ENCODE measurements at regions not wholly inside any gene's neighbourhood (a gene's known extent, or its start where the extent isn't known, plus 50 kb on each side); places are given as distances from the start of the nearest gene placed in this dataset.

DNA sequence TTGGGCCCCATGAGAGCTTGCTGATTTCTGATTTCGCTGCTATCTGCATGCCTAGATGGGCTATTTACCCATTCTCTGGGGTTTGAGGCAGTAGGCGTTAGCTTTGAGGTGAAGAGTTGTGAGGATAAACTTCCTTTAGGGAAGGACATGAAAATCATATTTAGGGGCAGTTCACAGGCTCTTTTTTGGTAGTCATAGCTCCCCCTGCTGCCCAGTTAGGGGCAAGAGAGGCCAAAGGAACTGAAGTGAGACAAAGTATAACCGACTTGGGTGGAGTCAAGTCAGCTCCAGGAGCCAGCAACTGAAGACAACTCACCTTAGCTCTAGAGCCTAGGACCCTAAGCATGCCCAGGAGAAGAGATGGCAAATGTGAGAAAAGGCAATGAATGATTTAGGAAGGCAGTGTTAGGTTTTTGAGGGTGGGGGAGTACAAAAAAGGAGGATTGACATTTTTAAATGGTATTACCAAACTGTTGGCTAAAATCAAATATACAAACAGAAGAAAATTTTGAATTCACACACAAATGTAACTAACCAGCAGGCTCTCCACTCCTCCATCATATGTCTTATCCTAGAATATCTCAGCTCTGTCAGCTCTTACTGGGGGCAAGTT, 625.2 kb downstream of the LMO4 start:
- TF ChIP-seq, protein P1, sequence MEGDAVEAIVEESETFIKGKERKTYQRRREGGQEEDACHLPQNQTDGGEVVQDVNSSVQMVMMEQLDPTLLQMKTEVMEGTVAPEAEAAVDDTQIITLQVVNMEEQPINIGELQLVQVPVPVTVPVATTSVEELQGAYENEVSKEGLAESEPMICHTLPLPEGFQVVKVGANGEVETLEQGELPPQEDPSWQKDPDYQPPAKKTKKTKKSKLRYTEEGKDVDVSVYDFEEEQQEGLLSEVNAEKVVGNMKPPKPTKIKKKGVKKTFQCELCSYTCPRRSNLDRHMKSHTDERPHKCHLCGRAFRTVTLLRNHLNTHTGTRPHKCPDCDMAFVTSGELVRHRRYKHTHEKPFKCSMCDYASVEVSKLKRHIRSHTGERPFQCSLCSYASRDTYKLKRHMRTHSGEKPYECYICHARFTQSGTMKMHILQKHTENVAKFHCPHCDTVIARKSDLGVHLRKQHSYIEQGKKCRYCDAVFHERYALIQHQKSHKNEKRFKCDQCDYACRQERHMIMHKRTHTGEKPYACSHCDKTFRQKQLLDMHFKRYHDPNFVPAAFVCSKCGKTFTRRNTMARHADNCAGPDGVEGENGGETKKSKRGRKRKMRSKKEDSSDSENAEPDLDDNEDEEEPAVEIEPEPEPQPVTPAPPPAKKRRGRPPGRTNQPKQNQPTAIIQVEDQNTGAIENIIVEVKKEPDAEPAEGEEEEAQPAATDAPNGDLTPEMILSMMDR (IDR thresholded peaks at IDR 0.05; ENCODE audit: low read length): peak; percentile 84
- no peak for TF ChIP-seq EZH2 (IDR thresholded peaks at IDR 0.05; ENCODE audit: borderline replicate concordance, low read length)

All from OCI-LY1 (cell line).